PFSK-1 (cell line): ENCODE measurements at regions not wholly inside any gene's neighbourhood (a gene's known extent, or its start where the extent isn't known, plus 50 kb on each side); places are given as distances from the start of the nearest gene placed in this dataset.

Experiments used
- FOXP2 ChIP-seq: optimal IDR thresholded peaks from 2 replicates; pipeline ENCODE3; 2011; ENCODE audit warnings: borderline replicate concordance, control low read depth, inconsistent platforms; ENCODE audit not compliant: insufficient read depth; ENCODE audit errors: extremely low read length, extremely low read depth
- POLR2AphosphoS5 ChIP-seq: IDR thresholded peaks from 2 replicates; pipeline ENCODE4 v1.6.1; 2012; ENCODE audit warnings: low read depth, mild to moderate bottlenecking, control low read depth, low read length, moderate library complexity
- REST ChIP-seq, 2 experiments: IDR thresholded peaks; 2 replicates each; pipeline versions ENCODE4 v1.6.1 to v1.8.0; 2011 to 2012; ENCODE audit warnings: low read depth in 2 of 2, low read length in 2 of 2, control low read depth in 1 of 2, inconsistent platforms in 1 of 2, mild to moderate bottlenecking in 1 of 2, moderate library complexity in 1 of 2; ENCODE audit not compliant: insufficient read depth in 1 of 2
- SIN3A ChIP-seq: IDR thresholded peaks from 2 replicates; pipeline ENCODE4 v1.6.1; 2012; ENCODE audit warnings: mild to moderate bottlenecking, low read length, moderate library complexity, borderline replicate concordance; ENCODE audit not compliant: insufficient read depth
- TAF1 ChIP-seq: IDR thresholded peaks from 2 replicates; pipeline ENCODE4 v1.6.1; 2012; ENCODE audit warnings: low read length, control low read depth, borderline replicate concordance; ENCODE audit not compliant: insufficient read depth

- TF ChIP-seq POLR2AphosphoS5 = no peak
- no peak for TF ChIP-seq TAF1
- TF ChIP-seq SIN3A = no peak
- TF ChIP-seq REST (IDR thresholded peaks at IDR 0.05; ENCODE audit: insufficient read depth in 1 of 2, low read depth in 2 of 2, low read length in 2 of 2) = no peak
- TF ChIP-seq FOXP2 = no peak
Measured at GRCh38 chr1:173297798-173298391, 90.8 kb upstream of the TNFSF4 start.
